ENCODE measurements at regions not wholly inside any gene's neighbourhood (a gene's known extent, or its start where the extent isn't known, plus 50 kb on each side); places are given as distances from the start of the nearest gene placed in this dataset.

DNA sequence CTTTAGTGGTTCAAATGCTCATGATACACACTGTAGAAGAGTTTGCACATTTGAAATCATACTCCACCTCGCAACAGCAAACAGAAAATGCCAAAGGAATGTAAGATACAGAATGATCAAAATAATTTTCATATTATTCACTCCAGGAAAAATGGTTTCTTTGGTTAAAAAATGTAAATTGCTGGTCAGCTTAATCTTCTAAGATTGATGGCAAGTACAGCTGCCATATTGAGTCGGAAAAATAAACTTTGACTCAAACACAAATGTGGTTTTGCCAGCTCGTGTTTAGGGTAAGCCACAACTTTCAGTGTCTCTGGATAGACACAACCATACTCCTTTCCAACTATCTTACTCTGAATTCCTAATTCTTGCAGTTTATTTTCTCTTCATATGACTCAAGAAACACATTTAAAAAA, 154.9 kb upstream of the SMIM21 start:
- no peaks in the 10 kb centered on the region for H3K4me1 Mint-ChIP-seq (ENCODE audit: insufficient read depth, unreplicated experiment)
- no peak overlapping the region for H3K27ac Mint-ChIP-seq (ENCODE audit: low read depth, unreplicated experiment)
- no peaks in the 10 kb centered on the region for H3K9me3 Mint-ChIP-seq (ENCODE audit: unreplicated experiment)
- H3K27me3 Mint-ChIP-seq (ENCODE audit: insufficient read depth, unreplicated experiment) = no peaks in the 10 kb centered on the region
- POLR2A ChIA-PET = no interaction called here
- intact Hi-C loops (cut with micrococcal nuclease) = no loop called here
- H3K36me3 Mint-ChIP-seq (ENCODE audit: insufficient read depth, unreplicated experiment) = no peaks in the 10 kb centered on the region
- TF ChIP-seq CTCF (IDR thresholded peaks at IDR 0.05; ENCODE audit: unreplicated experiment) = no peak
- DNase-seq (ENCODE audit: unreplicated experiment) = no peak
- CTCF ChIA-PET = interaction anchor here (0.6 to 1.1 kb wide), 2 partner anchors 14 to 942 kb away, joined by 3 read pairs; no protein-coding TSS in a partner anchor
- no peak overlapping the region for H3K4me3 Mint-ChIP-seq (ENCODE audit: unreplicated experiment)
- no TSS peak for BruUV-seq (replicated peaks)

- DNase-seq (ENCODE audit: unreplicated experiment) = no peak
These were observed 154.0 kb upstream of the SMIM21 start for GRCh38 chr18:75581336-75582131.

DNA sequence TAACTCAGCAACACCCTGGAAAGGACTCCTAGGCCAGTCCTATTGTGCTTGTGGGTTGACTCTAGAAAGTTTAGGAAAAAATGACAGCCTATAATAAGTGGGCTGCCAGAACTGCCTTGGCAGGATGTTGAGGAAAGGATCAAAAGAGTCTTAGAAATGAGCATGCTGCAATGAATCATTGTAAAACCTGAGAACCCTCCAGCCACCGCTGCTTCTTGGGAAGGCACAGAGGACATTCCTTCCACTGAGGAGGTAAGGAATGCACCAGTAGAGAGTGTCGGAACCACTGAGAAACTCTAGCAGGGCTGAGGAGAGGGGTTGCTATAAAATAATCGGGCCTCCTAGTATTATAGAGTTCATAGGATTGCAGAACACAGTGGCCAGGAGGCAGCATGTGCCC, 146.7 kb upstream of the SMIM21 start:
- H3K27ac Mint-ChIP-seq (ENCODE audit: low read depth, unreplicated experiment) = no peak overlapping the region
- no peak for DNase-seq (ENCODE audit: unreplicated experiment)
- POLR2A ChIA-PET = no interaction called here
- no TSS peak for BruUV-seq (replicated peaks)
- intact Hi-C loops (cut with micrococcal nuclease) = no loop called here
- CTCF ChIA-PET = no interaction called here
- TF ChIP-seq CTCF (IDR thresholded peaks at IDR 0.05; ENCODE audit: unreplicated experiment) = no peak
- peaks cover 11% of the 10 kb centered on the region for H3K9me3 Mint-ChIP-seq (ENCODE audit: unreplicated experiment)
- no peaks in the 10 kb centered on the region for H3K27me3 Mint-ChIP-seq (ENCODE audit: insufficient read depth, unreplicated experiment)
- no peaks in the 10 kb centered on the region for H3K36me3 Mint-ChIP-seq (ENCODE audit: insufficient read depth, unreplicated experiment)
- H3K4me3 Mint-ChIP-seq (ENCODE audit: unreplicated experiment) = no peak overlapping the region
- H3K4me1 Mint-ChIP-seq (ENCODE audit: insufficient read depth, unreplicated experiment) = no peaks in the 10 kb centered on the region

More at GRCh38 chr18:75581336-75582131, 154.0 kb upstream of the SMIM21 start:
- ChIA-PET POLR2A (no interaction called here), CTCF (interaction anchor here (0.6 kb wide), 1 partner anchor 941 kb away, joined by 3 read pairs; no protein-coding TSS in a partner anchor)
- BruUV-seq (replicated peaks) = no TSS peak
- no peaks in the 10 kb centered on the region for H3K9me3 Mint-ChIP-seq (ENCODE audit: unreplicated experiment)
- H3K4me3 Mint-ChIP-seq (ENCODE audit: unreplicated experiment) = no peak overlapping the region
- peak overlapping the region; percentile 57 for H3K27ac Mint-ChIP-seq (ENCODE audit: low read depth, unreplicated experiment)
- TF ChIP-seq CTCF (IDR thresholded peaks at IDR 0.05; ENCODE audit: unreplicated experiment) = no peak
- intact Hi-C loops (cut with micrococcal nuclease) = no loop called here
- H3K27me3 Mint-ChIP-seq (ENCODE audit: insufficient read depth, unreplicated experiment) = no peaks in the 10 kb centered on the region
- no peaks in the 10 kb centered on the region for H3K36me3 Mint-ChIP-seq (ENCODE audit: insufficient read depth, unreplicated experiment)
- no peaks in the 10 kb centered on the region for H3K4me1 Mint-ChIP-seq (ENCODE audit: insufficient read depth, unreplicated experiment)

GRCh38 chr18:75563150-75563549, 135.6 kb upstream of the SMIM21 start:
- H3K27ac Mint-ChIP-seq (ENCODE audit: low read depth, unreplicated experiment) = no peak overlapping the region
- no peaks in the 10 kb centered on the region for H3K36me3 Mint-ChIP-seq (ENCODE audit: insufficient read depth, unreplicated experiment)
- BruUV-seq (replicated peaks) = no TSS peak
- no peaks in the 10 kb centered on the region for H3K9me3 Mint-ChIP-seq (ENCODE audit: unreplicated experiment)
- TF ChIP-seq CTCF (IDR thresholded peaks at IDR 0.05; ENCODE audit: unreplicated experiment) = no peak
- ChIA-PET POLR2A (no interaction called here), CTCF (no interaction called here)
- DNase-seq (ENCODE audit: unreplicated experiment) = no peak
- H3K4me3 Mint-ChIP-seq (ENCODE audit: unreplicated experiment) = no peak overlapping the region
- intact Hi-C loops (cut with micrococcal nuclease) = no loop called here
- H3K27me3 Mint-ChIP-seq (ENCODE audit: insufficient read depth, unreplicated experiment) = no peaks in the 10 kb centered on the region
- no peaks in the 10 kb centered on the region for H3K4me1 Mint-ChIP-seq (ENCODE audit: insufficient read depth, unreplicated experiment)

Measured in MCF 10A (cell line).